A673 (cell line): ENCODE measurements at regions not wholly inside any gene's neighbourhood (a gene's known extent, or its start where the extent isn't known, plus 50 kb on each side); places are given as distances from the start of the nearest gene placed in this dataset.

Experiments used
- EZH2 ChIP-seq: fragments of 200-600 bp; sonication (generic); IDR thresholded peaks from 2 replicates; pipeline ENCODE4 v1.6.1; 2017; ENCODE audit warnings: borderline replicate concordance, low read depth, mild to moderate bottlenecking, mixed read lengths, antibody characterized with exemption, low read length; ENCODE audit not compliant: poor library complexity, severe bottlenecking
- TF ChIP-seq, protein P1 (sequence below): fragments of 300-800, 200-600 bp; sonication (generic); conservative IDR thresholded peaks from 2 replicates; pipeline ENCODE4 v1.5.1; 2017; ENCODE audit warnings: low read depth, mild to moderate bottlenecking, antibody characterized with exemption, low read length, moderate library complexity, mixed read lengths

DNA sequence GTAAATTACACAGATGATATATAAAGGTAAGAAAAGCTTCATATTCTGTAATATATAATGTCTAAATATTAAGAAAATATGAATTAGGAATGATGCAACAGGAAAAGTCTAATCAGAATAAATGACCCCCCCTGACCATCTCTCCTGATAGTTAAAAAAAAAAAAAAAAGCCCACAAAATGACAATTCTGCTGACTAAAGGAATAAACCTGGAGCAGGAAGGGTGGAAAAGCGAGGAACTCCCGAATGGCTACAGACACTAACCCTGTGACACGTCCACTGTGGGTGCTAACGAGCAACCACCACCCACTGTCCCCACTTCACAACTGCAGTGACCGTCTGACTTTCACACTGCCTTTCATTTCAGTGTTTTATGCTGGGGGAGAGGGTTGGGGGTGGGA is 67.6 kb upstream of the FOXQ1 start:
- TF ChIP-seq, protein P1, sequence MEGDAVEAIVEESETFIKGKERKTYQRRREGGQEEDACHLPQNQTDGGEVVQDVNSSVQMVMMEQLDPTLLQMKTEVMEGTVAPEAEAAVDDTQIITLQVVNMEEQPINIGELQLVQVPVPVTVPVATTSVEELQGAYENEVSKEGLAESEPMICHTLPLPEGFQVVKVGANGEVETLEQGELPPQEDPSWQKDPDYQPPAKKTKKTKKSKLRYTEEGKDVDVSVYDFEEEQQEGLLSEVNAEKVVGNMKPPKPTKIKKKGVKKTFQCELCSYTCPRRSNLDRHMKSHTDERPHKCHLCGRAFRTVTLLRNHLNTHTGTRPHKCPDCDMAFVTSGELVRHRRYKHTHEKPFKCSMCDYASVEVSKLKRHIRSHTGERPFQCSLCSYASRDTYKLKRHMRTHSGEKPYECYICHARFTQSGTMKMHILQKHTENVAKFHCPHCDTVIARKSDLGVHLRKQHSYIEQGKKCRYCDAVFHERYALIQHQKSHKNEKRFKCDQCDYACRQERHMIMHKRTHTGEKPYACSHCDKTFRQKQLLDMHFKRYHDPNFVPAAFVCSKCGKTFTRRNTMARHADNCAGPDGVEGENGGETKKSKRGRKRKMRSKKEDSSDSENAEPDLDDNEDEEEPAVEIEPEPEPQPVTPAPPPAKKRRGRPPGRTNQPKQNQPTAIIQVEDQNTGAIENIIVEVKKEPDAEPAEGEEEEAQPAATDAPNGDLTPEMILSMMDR = no peak
- TF ChIP-seq EZH2 = no peak
